HG02642 (cell line): ENCODE measurements at regions not wholly inside any gene's neighbourhood (a gene's known extent, or its start where the extent isn't known, plus 50 kb on each side); places are given as distances from the start of the nearest gene placed in this dataset.

Source experiments
- ATAC-seq: cut with Tn5 transposase; IDR thresholded peaks from one replicate; pipeline ENCODE4 v1.9.1; 2021; ENCODE audit warnings: mild to moderate bottlenecking; ENCODE audit not compliant: unreplicated experiment, poor library complexity

- ATAC-seq = no peak
Observed at GRCh38 chr5:173777149-173777548, 111.0 kb upstream of the CPEB4 start.

GRCh38 chr5:173777674-173778073, 110.5 kb upstream of the CPEB4 start:
- no peak for ATAC-seq

GRCh38 chr5:173778152-173778782, 109.9 kb upstream of the CPEB4 start:
- no peak for ATAC-seq

DNA sequence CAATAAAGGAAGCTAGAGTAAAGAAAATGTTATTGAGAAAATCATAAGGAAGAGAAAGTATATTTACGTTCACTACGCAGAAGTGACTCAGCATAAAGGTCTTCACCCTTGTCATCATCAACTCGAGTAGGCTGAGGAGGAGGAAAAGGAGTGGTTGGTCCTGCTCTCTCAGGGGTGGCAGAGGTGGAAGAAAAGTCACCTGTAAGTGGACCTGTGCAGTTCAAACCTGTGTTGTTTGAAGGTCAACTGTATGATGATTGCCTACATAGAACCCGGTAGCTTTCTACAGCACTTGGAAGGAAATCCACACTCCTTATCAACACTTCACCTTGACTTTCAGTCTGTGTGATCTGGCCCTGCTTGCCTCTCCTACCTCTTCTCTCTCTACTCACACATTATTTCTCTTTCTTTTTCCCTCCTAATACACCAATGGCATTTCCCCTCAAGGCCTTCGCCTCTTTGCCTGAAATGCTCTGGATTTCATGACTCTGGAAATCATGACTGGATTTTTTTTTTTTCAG, 109.3 kb upstream of the CPEB4 start:
- ATAC-seq = no peak

GRCh38 chr5:173780235-173781234, 107.6 kb upstream of the CPEB4 start:
- no peak for ATAC-seq

- no peak for ATAC-seq
Observed at GRCh38 chr5:173781432-173781815, 106.7 kb upstream of the CPEB4 start.

- ATAC-seq = no peak
Observed at GRCh38 chr5:173781816-173782670, 106.1 kb upstream of the CPEB4 start.

GRCh38 chr5:173782671-173783101, 105.5 kb upstream of the CPEB4 start:
- ATAC-seq = no peak

GRCh38 chr5:173783371-173783770, 104.8 kb upstream of the CPEB4 start:
- ATAC-seq = no peak

DNA sequence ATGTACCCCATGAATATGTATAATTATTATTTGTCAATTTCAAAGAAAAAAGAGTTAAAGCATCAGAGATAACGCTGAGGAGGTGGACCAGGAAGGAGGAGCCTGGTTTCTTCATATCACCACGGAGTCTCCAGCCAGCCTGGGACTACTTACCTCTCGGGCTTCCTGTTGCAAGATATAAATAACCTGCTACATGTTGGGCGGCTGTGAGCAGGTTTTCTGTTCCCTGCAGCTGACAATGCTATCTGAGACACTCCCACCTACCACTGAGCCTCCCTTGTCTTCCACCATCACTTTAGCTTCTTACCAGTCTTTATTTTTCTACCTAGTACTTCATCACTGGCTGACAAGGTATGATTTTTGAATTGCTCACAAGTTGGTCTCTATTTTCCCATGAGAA, 102.7 kb upstream of the CPEB4 start:
- ATAC-seq = no peak

GRCh38 chr5:173785866-173786265, 102.3 kb upstream of the CPEB4 start:
- ATAC-seq = no peak

DNA sequence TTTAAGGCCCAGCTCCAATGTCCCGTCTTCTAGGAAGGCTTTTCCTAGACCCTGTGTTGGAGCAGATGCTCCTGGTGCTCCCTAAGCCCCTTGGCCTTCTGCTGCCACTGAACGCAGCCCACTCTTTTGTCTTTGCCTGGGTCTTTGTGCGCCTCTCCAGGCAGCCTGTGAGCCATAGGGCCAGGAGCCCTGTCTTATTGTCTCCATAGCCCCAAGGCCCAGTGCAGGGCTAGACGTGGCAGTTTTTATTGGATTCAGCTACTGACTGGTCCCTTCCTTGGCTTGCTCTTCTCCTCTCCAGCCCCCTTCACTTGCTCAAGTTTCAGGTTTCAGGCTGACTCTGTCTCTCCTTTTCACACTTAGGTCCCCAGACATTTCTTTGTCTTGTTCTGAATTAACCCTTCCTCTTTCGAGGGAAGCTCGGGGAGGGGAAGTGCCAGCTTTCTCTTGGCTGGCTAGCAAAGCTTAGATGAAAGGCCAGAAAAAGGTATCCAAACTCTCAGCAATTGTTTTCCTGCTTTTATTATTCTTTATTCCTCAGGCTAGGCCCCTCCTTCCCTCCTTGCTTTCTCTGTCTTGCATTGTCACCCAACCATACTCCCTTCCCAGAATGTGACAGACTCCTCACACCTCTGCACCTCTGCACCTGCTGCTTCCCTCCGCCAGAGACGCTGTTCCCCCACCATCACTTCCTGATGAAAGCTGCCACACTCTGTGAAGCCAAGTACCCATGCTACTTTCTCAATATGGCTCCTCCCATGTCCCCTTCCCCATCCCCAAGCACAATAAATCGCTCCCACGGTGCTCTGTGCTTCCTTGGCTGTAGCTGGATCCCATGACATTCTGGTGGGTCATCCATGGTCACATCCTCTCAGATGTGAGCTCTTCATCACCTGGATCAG, 101.6 kb upstream of the CPEB4 start:
- peak; percentile 64 for ATAC-seq

DNA sequence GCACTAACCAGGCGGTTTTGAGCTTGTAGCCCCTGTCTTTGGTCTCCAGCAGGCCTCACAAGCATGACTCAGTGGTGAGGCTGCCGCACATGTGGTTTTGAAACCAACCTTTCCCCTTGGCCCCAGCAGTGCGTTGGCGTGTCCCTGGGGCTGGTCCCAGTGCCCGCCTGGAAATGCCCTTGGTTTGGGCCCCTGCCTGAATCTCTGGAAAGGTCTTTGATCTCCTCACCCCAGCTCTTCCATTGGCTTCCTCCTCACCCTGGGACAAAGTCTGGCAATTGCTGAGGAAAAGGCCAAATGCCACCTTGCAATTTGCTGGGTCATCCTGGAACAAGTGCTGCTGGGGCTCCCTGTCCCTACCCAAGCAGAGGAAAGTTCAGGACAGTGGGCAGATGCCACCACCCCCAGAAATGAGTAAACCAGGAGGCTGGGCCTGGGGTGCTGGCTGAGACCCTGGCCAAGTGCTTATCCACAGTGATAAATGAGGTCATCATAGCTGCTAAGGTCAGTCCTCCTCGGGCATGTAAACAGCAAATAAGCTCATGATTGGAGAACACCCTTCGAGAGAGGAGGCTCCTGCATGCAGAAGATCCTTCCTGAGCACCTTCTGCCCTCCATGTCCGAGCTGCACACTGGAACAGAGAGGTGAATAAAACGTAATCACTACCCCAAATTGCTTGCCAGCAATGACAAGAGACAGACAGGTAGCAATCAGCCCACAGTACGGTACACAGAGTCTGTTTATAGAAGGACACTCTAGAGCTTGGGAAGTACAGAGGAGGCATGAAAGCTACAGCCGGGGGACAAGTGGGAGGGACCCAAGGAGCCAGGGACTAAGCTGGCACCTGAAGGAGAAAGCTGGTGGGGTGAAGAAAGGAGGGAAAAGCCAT, 98.9 kb upstream of the CPEB4 start:
- ATAC-seq = no peak

DNA sequence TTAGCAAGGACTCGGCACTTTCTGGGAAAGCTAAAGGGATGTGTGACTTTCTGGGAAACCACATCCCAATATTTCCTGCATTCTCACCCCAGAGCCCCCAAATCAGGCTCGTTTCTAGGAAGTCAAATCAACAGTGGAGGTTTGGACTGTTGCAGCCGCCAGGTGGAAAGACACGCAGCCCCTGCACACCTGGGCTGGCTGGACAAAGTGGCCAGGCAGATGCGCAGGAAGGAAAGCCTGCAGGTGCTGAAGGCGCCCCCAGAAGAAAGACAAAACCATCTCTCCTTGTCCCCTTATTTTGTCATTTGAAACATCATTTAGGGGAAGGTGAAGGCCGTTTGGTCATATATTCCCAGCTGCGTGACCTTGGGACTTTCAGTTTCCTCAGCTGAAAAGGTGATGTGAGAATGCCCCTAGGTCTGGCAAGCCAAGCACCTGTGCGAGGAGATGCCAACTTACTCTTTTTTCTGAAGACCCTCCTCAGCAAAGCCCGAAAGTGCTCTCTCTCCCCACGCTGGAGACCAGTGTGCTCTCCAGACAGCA, 97.9 kb upstream of the CPEB4 start:
- no peak for ATAC-seq

DNA sequence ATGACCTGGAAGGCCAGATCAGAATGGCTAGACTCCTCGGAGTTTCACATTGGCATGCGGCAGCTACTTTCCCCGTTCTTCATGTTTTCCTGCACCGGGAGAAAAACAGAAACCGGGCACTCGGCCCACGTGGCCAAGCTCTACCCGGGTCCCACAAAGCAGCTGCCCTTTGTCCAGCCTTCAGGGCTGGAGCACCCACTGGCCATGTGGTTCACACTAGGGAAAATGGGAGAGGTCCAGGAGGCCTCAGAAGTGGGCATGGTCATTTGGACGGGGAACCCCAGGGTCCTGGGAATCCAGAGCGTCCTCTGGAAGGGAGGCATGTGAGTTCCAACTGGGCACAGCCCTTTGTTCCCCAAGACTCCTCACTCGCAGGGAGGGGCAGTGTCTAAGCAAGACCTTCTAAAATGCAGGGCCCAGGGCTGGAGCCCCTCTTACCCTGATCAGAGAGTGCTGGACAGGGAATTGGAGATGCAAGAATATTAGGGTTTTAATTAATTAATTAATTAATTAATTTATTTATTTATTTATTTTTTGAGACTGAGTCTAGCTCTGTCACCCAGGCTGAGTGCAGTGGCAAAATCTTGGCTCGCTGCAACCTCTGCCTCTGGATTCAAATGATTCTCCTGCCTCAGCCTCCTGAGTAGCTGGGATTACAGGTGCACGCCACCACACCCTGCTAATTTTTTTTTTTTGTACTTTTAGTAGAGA, 97.2 kb upstream of the CPEB4 start:
- no peak for ATAC-seq

- no peak for ATAC-seq
Observed at GRCh38 chr5:173791878-173792277, 96.3 kb upstream of the CPEB4 start.

- ATAC-seq = no peak
Observed at GRCh38 chr5:173792781-173793547, 95.2 kb upstream of the CPEB4 start.
